Thyroid gland (tissue), 4 donors: ENCODE measurements at regions not wholly inside any gene's neighbourhood (a gene's known extent, or its start where the extent isn't known, plus 50 kb on each side); places are given as distances from the start of the nearest gene placed in this dataset.

Source experiments
- DNase-seq, 2 donors: peaks; one replicate each; pipeline ENCODE4 v3.0.0-alpha.2; 2019
- H3K27ac ChIP-seq, 3 donors: fragments of 200-600 bp; sonication (generic); 1 replicate in 2 of 3; 2 replicates in 1 of 3; pipeline ENCODE4 v1.5.1; 2016 to 2019; ENCODE audit warnings: mild to moderate bottlenecking in 1 of 3, moderate library complexity in 1 of 3
- H3K27me3 ChIP-seq: fragments of 200-600 bp; sonication (generic); one replicate; pipeline ENCODE4 v1.5.1; 2019
- H3K36me3 ChIP-seq, 2 donors: fragments of 200-600 bp; sonication (generic); one replicate each; pipeline ENCODE4 v1.5.1; 2016 to 2019
- H3K4me1 ChIP-seq, 2 donors: fragments of 200-600 bp; sonication (generic); one replicate each; pipeline ENCODE4 v1.5.1; 2017 to 2019
- H3K4me3 ChIP-seq, 3 donors: fragments of 200-600 bp; sonication (generic); replicated peaks in 1 of 3; 1 replicate in 2 of 3; 2 replicates in 1 of 3; pipeline ENCODE4 v1.5.1; 2016; ENCODE audit warnings: mild to moderate bottlenecking in 1 of 3
- H3K9me3 ChIP-seq: fragments of 200-600 bp; sonication (generic); one replicate; pipeline ENCODE4 v1.5.1; 2017
- CTCF ChIP-seq, 6 experiments: fragments of 200-600 bp in 3 of 6; fragments of 450-650 bp in 3 of 6; sonication (generic) in 3 of 6; IDR thresholded peaks; one replicate each; pipeline ENCODE4 v1.5.1; 2016 to 2019; ENCODE audit warnings: antibody characterized with exemption in 6 of 6, mild to moderate bottlenecking in 2 of 6, inconsistent platforms in 1 of 6, moderate library complexity in 1 of 6
- POLR2A ChIP-seq, 2 donors: fragments of 450-650 bp; IDR thresholded peaks; one replicate each; pipeline ENCODE4 v1.6.1; 2017; ENCODE audit warnings: antibody characterized with exemption in 2 of 2, mild to moderate bottlenecking in 2 of 2, moderate library complexity in 1 of 2
- WGBS, 2 donors: methylation state at CpG; one replicate each; pipeline ENCODE4 v1.1.5; 2017; 5-methylcytosine and 5-hydroxymethylcytosine counted together
- intact Hi-C: fragments of 100-400 bp; cut with DNase I; formaldehyde crosslinking; loops from one replicate; pipeline ENCODE4 v1.15.1; 2023

GRCh38 chr19:30692879-30693503, 320.8 kb downstream of the ZNF536 start:
- Histone ChIP-seq H3K27me3 (no peaks in the 10 kb centered on the region), H3K9me3 (no peaks in the 10 kb centered on the region), H3K4me3 (peak overlapping the region in 1 of 3 donors; percentile 19), H3K27ac (no peak overlapping the region), H3K4me1 (peaks cover 5 to 7% of the 10 kb centered on the region in 2 donors), H3K36me3 (no peaks in the 10 kb centered on the region)
- WGBS, 2 donors: 57 to 64% methylated on average over 12 of the region's 12 CpGs
- no peak for DNase-seq
- TF ChIP-seq CTCF (IDR thresholded peaks at IDR 0.05) (no peak), POLR2A (IDR thresholded peaks at IDR 0.05) (no peak)
- intact Hi-C loops: no loop called here

- intact Hi-C loops: no loop called here
- peak; percentile 32 to 45 for DNase-seq
- peaks cover 5 to 7% of the 10 kb centered on the region in 2 donors for H3K4me1 ChIP-seq
- no peaks in the 10 kb centered on the region for H3K9me3 ChIP-seq
- H3K4me3 ChIP-seq: peak overlapping the region in 2 of 3 donors; percentile 16 to 19
- H3K36me3 ChIP-seq: no peaks in the 10 kb centered on the region
- H3K27ac ChIP-seq: no peak overlapping the region
- TF ChIP-seq POLR2A (IDR thresholded peaks at IDR 0.05) (no peak), CTCF (IDR thresholded peaks at IDR 0.05) (no peak)
- whole genome bisulfite sequencing, 2 donors: 20 to 27% methylated on average over 21 of the region's 21 CpGs
- H3K27me3 ChIP-seq: no peaks in the 10 kb centered on the region
Measured at GRCh38 chr19:30692181-30692811, 320.1 kb downstream of the ZNF536 start.

GRCh38 chr19:30691819-30692166, 319.6 kb downstream of the ZNF536 start:
- no peak overlapping the region for H3K4me3 ChIP-seq
- DNase-seq: no peak
- H3K36me3 ChIP-seq: no peaks in the 10 kb centered on the region
- intact Hi-C loops: no loop called here
- WGBS, 2 donors: 49 to 57% methylated on average over 10 of the region's 10 CpGs
- no peak overlapping the region for H3K27ac ChIP-seq
- H3K9me3 ChIP-seq: no peaks in the 10 kb centered on the region
- TF ChIP-seq POLR2A (IDR thresholded peaks at IDR 0.05) (no peak), CTCF (IDR thresholded peaks at IDR 0.05) (no peak)
- H3K4me1 ChIP-seq: peaks cover 5 to 7% of the 10 kb centered on the region in 2 donors
- no peaks in the 10 kb centered on the region for H3K27me3 ChIP-seq

DNA sequence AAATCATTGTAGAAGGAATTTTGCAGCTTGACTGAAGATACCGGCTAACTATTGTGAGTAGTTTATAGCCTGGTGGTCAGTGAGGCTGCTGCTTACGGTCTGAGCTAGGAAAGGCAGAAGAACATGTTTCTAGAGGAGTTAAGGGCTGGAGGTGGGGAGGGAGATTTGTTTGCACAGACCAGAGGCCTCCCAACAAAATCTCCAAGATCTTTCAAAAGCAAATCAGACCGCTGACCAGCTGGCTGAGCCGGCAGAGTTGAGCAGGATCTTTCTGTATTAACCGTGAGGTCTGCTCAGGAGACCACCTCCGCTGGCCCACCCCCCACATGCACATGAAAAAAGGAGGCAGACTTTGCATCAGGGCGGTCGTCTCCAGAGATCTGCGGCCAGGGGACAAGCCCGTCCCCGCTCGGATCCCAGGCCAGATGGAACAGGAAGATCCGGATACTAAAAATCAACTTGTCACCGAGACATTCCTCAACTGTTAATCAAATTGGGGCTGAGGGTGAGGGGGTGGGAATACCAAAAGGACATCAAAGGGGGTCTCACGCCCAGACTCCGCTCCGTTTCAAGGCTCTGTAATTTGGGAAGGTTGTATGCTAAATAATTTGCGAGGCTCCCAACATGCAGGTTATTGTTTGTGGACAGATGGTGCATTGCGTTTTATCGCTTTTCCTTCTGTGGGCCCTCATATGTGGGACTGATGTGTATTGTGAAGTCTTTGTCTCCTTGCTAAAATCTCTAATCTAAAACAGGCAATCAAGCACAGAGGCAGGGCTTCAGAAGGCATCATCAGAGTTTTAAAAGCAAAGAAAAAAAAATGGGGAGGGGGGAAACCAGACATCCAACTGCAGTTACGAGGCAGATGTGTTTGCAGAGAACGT, 319.0 kb downstream of the ZNF536 start:
- intact Hi-C loops: no loop called here
- H3K27me3 ChIP-seq: no peaks in the 10 kb centered on the region
- H3K36me3 ChIP-seq: no peaks in the 10 kb centered on the region
- no peak overlapping the region for H3K27ac ChIP-seq
- H3K9me3 ChIP-seq: no peaks in the 10 kb centered on the region
- H3K4me1 ChIP-seq: peaks cover 5 to 9% of the 10 kb centered on the region in 2 donors
- no peak for DNase-seq
- 56 to 64% methylated on average over 20 to 22 of the region's 22 CpGs for WGBS, 2 donors
- no peak overlapping the region for H3K4me3 ChIP-seq
- TF ChIP-seq POLR2A (IDR thresholded peaks at IDR 0.05) (no peak), CTCF (IDR thresholded peaks at IDR 0.05) (no peak)
